T47D (cell line): ENCODE measurements at regions not wholly inside any gene's neighbourhood (a gene's known extent, or its start where the extent isn't known, plus 50 kb on each side); places are given as distances from the start of the nearest gene placed in this dataset.
"Not testable (repeated sequence)": the region's sequence is repeated elsewhere in the genome, so short reads cannot be mapped to it uniquely, and the experiment has no call there.

ENCODE experiments used
- DNase-seq, 2 experiments: peaks; one replicate each; pipeline versions ENCODE4 v3.0.0 to v3.0.0-alpha.2; 2011 to 2012; ENCODE audit warnings: low read depth in 1 of 2, low spot score in 1 of 2
- JUND ChIP-seq: IDR thresholded peaks from 2 replicates; pipeline ENCODE4 v1.6.1; 2012; ENCODE audit warnings: low read depth
- in situ Hi-C: cut with HindIII; loops from 2 replicates; pipeline ENCODE4 v1.10.0; 2016; ENCODE audit warnings: low sequenced_read_pairs, low pct_unique_long_range_greater_than_20kb

DNA sequence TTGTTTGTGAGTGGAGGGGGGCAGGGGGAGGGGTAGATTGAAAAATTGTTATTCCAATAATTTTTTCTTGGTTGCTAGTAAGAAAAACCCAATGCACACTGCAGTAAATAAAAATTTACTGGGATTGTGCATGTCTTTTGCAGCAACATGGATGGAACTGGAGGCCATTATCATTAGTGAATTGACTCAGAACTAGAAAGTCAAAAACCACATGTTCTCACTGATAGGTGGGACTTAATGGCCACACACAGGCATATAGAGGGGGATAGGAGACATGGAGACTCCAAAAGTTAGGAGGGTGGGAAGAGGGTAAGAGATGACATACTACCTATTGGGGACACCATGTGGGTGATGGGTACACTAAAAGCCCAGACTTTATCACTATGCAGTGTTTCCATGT lies 67.2 kb downstream of the BUB3 start:
- DNase-seq: no peak
- no peak for TF ChIP-seq JUND
- in situ Hi-C loops: no loop called here

GRCh38 chr10:123222832-123223231 lies 68.6 kb downstream of the BUB3 start:
- no peak for DNase-seq
- no peak for TF ChIP-seq JUND
- in situ Hi-C loops: no loop called here

GRCh38 chr10:123227706-123228105 lies 73.5 kb downstream of the BUB3 start:
- in situ Hi-C loops: no loop called here
- no peak for TF ChIP-seq JUND
- DNase-seq: peak in 1 of 2 experiments; percentile 59

DNA sequence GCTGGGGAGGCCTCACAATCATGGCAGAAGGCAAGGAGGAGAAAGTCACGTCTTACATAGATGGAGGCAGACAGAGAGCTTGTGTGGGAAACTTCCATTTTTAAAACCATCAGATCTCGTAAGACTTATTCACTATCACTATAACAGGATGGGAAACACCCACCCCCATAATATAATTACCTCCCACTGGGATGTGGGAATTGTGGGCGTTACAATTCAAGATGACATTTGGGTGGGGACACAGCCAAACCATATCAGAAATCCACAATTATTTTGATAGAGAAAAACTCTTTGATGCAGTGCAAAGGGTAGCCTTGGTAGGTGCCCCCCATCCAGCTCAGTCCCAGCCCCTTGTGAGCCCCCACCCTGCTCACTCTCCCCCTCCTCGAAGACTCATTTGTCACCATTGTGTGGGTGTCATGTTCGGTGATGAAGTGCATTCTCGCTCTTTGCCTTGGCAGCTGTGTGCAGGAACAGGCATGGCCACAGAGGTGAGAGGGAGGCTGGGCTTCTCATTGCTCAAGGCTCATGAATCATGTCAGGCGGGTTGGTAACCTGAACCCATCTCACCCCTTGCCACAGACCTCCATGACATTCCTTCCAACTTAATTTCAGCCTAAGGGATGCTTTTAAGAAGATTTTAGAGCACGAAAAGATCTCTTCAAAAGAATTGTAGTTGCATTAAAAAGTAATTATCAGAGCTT lies 75.9 kb downstream of the BUB3 start:
- in situ Hi-C loops: no loop called here
- TF ChIP-seq JUND: no peak
- DNase-seq: no peak

- in situ Hi-C loops, DNase-seq: not testable (repeated sequence)
These were observed 78.7 kb downstream of the BUB3 start for GRCh38 chr10:123232879-123233278.

DNA sequence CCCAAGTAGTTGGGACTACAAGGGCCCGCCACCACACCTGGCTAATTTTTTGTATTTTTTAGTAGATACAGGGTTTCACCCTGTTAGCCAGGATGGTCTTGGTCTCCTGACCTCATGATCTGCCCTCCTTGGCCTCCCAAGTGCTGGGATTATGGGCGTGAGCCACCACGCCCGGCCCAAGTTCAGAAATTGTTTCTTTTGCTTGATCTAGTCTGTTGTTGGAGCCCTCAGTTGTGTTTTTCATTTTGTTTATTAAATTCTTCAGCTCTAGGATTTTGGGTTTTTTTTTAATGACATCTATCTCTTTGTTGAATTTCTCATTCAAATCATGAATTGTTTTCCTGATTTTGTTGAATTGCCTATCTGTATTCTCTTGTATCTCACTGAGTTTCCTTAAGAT lies 80.8 kb downstream of the BUB3 start:
- DNase-seq, in situ Hi-C loops: not testable (repeated sequence)

- in situ Hi-C loops: no loop called here
- DNase-seq: peak in 1 of 2 experiments; percentile 6
These were observed 81.9 kb downstream of the BUB3 start for GRCh38 chr10:123236126-123236525.

GRCh38 chr10:123240250-123240649 lies 86.0 kb downstream of the BUB3 start:
- TF ChIP-seq JUND: no peak
- in situ Hi-C loops: no loop called here
- no peak for DNase-seq

More at GRCh38 chr10:123236126-123236525, 81.9 kb downstream of the BUB3 start:
- TF ChIP-seq JUND: no peak

- TF ChIP-seq JUND: no peak
- in situ Hi-C loops: no loop called here
- no peak for DNase-seq
These were observed 86.6 kb downstream of the BUB3 start for GRCh38 chr10:123240776-123241175.

GRCh38 chr10:123241391-123242141 lies 87.4 kb downstream of the BUB3 start:
- DNase-seq: peak in 1 of 2 experiments; percentile 3
- in situ Hi-C loops: no loop called here
- TF ChIP-seq JUND: no peak

DNA sequence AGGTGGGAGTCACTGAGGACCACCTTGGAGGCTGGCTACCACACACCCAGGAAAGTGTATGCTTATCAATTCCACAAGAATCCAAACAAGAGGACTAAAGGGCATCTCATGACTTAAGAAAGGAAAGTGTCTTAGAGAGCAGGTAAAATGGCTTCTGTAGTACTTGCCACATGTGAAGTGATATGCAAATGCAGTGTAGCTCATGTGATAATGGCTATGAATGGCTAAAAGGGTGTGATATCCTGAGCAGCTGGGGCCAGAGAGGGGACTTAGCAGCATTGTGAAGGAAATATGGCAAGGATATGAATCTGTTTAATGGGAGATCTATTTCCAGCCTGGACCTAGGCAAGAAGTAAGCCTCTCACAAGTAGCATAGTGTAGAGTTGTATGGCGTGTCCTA lies 90.5 kb downstream of the BUB3 start:
- no peak for TF ChIP-seq JUND
- no peak for DNase-seq
- in situ Hi-C loops: no loop called here

GRCh38 chr10:123245264-123245663 lies 91.1 kb downstream of the BUB3 start:
- in situ Hi-C loops: no loop called here
- no peak for TF ChIP-seq JUND
- DNase-seq: no peak

- DNase-seq: no peak
- TF ChIP-seq JUND: no peak
These were observed 95.7 kb downstream of the BUB3 start for GRCh38 chr10:123249894-123250293.

GRCh38 chr10:123250640-123251039 lies 96.4 kb downstream of the BUB3 start:
- no peak for TF ChIP-seq JUND
- DNase-seq: no peak
- in situ Hi-C loops: no loop called here

More at GRCh38 chr10:123249894-123250293, 95.7 kb downstream of the BUB3 start:
- in situ Hi-C loops: no loop called here
